Prostate gland (tissue), 2 donors: ENCODE measurements at regions not wholly inside any gene's neighbourhood (a gene's known extent, or its start where the extent isn't known, plus 50 kb on each side); places are given as distances from the start of the nearest gene placed in this dataset.

Source experiments
- DNase-seq: peaks from one replicate; pipeline ENCODE4 v3.0.0-alpha.2; 2019; ENCODE audit warnings: low spot score
- H3K27ac ChIP-seq, 2 donors: fragments of 200-600 bp; sonication (generic); 2 replicates each; pipeline ENCODE4 v1.5.1; 2017 to 2019
- H3K27me3 ChIP-seq: fragments of 200-600 bp; sonication (generic); replicated peaks from 2 replicates; pipeline ENCODE4 v1.5.1; 2019; ENCODE audit not compliant: insufficient read depth
- H3K36me3 ChIP-seq, 2 donors: fragments of 200-600 bp; sonication (generic); 1 replicate in 1 of 2; 2 replicates in 1 of 2; pipeline versions ENCODE4 v1.5.1 to v1.8.1; 2017 to 2019
- H3K4me1 ChIP-seq: fragments of 200-600 bp; sonication (generic); replicated peaks from 2 replicates; pipeline ENCODE4 v1.5.1; 2019
- H3K4me3 ChIP-seq, 2 donors: fragments of 200-600 bp; sonication (generic); 2 replicates each; pipeline ENCODE4 v1.5.1; 2017 to 2019
- H3K9me3 ChIP-seq: fragments of 200-600 bp; sonication (generic); 2 replicates; pipeline ENCODE4 v1.5.1; 2017
- POLR2A ChIP-seq: fragments of 450-650 bp; IDR thresholded peaks from one replicate; pipeline ENCODE4 v1.6.1; 2016; ENCODE audit warnings: antibody characterized with exemption, mild to moderate bottlenecking
- POLR2AphosphoS5 ChIP-seq: sonication (generic); formaldehyde crosslinking; IDR thresholded peaks from one replicate; pipeline ENCODE4 v1.6.1; 2017; ENCODE audit warnings: antibody characterized with exemption
- WGBS: methylation state at CpG from one replicate; pipeline ENCODE4 v1.1.5; 2018; 5-methylcytosine and 5-hydroxymethylcytosine counted together
- intact Hi-C: fragments of 100-400 bp; cut with DNase I; formaldehyde crosslinking; loops from one replicate; pipeline ENCODE4 v1.14.2; 2022
- TF ChIP-seq, protein P1 (sequence below), 4 experiments: fragments of 200-600 bp in 2 of 4; fragments of 450-650 bp in 2 of 4; sonication (generic) in 2 of 4; IDR thresholded peaks; 1 replicate in 3 of 4; 2 replicates in 1 of 4; pipeline ENCODE4 v1.5.1; 2016 to 2019; ENCODE audit warnings: antibody characterized with exemption in 4 of 4, mild to moderate bottlenecking in 2 of 4, moderate library complexity in 2 of 4

GRCh38 chr17:36839256-36839655 lies 98.0 kb upstream of the LHX1 start:
- WGBS = 47% methylated on average over 5 of the region's 5 CpGs
- Histone ChIP-seq H3K27me3 (peaks cover 4% of the 10 kb centered on the region), H3K9me3 (no peaks in the 10 kb centered on the region), H3K36me3 (no peaks in the 10 kb centered on the region), H3K4me1 (no peaks in the 10 kb centered on the region), H3K27ac (no peak overlapping the region), H3K4me3 (no peak overlapping the region)
- DNase-seq = no peak
- TF ChIP-seq POLR2A (no peak), POLR2AphosphoS5 (no peak)
- TF ChIP-seq, protein P1, sequence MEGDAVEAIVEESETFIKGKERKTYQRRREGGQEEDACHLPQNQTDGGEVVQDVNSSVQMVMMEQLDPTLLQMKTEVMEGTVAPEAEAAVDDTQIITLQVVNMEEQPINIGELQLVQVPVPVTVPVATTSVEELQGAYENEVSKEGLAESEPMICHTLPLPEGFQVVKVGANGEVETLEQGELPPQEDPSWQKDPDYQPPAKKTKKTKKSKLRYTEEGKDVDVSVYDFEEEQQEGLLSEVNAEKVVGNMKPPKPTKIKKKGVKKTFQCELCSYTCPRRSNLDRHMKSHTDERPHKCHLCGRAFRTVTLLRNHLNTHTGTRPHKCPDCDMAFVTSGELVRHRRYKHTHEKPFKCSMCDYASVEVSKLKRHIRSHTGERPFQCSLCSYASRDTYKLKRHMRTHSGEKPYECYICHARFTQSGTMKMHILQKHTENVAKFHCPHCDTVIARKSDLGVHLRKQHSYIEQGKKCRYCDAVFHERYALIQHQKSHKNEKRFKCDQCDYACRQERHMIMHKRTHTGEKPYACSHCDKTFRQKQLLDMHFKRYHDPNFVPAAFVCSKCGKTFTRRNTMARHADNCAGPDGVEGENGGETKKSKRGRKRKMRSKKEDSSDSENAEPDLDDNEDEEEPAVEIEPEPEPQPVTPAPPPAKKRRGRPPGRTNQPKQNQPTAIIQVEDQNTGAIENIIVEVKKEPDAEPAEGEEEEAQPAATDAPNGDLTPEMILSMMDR (IDR thresholded peaks at IDR 0.05) = no peak
- intact Hi-C loops = no loop called here

DNA sequence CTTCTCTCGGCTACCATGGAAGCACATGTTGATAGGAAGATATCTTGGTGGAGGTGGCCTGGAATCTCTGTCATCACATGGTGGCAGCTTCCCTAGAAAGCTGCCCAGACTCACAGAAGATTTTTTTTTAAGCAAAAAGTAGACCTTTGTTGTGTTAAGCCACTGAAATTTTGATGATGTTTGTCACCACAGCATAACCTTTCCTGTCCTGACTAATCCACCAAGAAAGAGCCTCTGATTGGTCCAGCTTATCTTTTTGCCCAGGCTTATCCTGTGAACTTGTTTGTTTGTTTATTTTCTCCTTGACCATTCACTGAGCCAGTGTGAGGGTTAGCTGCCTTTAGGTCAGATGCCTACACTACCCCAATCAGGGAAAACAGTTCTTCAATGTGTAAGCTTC lies 96.5 kb upstream of the LHX1 start:
- 100% methylated on average over 1 of the region's 1 CpG for WGBS
- Histone ChIP-seq H3K36me3 (no peaks in the 10 kb centered on the region), H3K27ac (no peak overlapping the region), H3K4me1 (no peaks in the 10 kb centered on the region), H3K4me3 (no peak overlapping the region), H3K9me3 (no peaks in the 10 kb centered on the region), H3K27me3 (peaks cover 4% of the 10 kb centered on the region)
- no peak for DNase-seq
- intact Hi-C loops = no loop called here
- TF ChIP-seq POLR2A = no peak
- TF ChIP-seq POLR2AphosphoS5 = no peak
- TF ChIP-seq, protein P1 (IDR thresholded peaks at IDR 0.05) = no peak

- intact Hi-C loops = no loop called here
- Histone ChIP-seq H3K36me3 (no peaks in the 10 kb centered on the region), H3K9me3 (no peaks in the 10 kb centered on the region), H3K27me3 (peaks cover 4% of the 10 kb centered on the region), H3K4me1 (no peaks in the 10 kb centered on the region), H3K4me3 (no peak overlapping the region), H3K27ac (no peak overlapping the region)
- TF ChIP-seq, protein P1 (IDR thresholded peaks at IDR 0.05) = no peak
- TF ChIP-seq POLR2AphosphoS5 (no peak), POLR2A (no peak)
- DNase-seq = no peak
- 44% methylated on average over 6 of the region's 6 CpGs for WGBS
These were observed 95.0 kb upstream of the LHX1 start for GRCh38 chr17:36842231-36842819.

DNA sequence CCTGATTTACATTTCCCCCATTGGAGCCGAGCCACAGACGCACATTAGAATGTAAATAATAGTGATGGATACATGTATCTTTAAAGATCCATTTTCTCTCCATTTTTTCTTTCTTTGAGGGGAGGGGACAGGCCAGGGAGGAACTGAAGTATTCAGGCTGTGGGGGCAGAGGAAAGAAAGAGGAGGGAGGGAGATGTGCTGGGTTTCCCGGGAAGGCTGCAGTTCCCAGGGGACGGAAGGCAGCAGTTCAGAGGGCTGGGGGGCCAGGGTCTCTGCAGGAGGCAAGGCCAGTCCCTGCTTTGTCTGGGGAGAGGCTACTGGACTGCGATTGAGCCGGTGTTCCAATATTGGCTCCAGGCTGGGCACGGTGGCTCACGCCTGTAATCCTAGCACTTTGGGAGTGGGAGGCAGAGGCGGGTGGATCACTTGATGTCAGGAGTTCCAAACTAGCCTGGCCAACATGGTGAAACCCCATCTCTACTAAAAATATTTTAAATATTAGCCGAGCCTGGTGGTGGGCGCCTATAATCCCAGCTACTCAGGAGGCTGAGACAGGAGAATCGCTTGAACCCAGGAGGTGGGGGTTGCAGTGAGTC lies 94.2 kb upstream of the LHX1 start:
- TF ChIP-seq POLR2A = no peak
- no peak for TF ChIP-seq POLR2AphosphoS5
- TF ChIP-seq, protein P1 (IDR thresholded peaks at IDR 0.05) = no peak
- Histone ChIP-seq H3K36me3 (no peaks in the 10 kb centered on the region), H3K9me3 (no peaks in the 10 kb centered on the region), H3K27ac (no peak overlapping the region), H3K27me3 (peaks cover 4% of the 10 kb centered on the region), H3K4me3 (no peak overlapping the region), H3K4me1 (no peaks in the 10 kb centered on the region)
- 63% methylated on average over 12 of the region's 12 CpGs for WGBS
- no peak for DNase-seq
- intact Hi-C loops = no loop called here

DNA sequence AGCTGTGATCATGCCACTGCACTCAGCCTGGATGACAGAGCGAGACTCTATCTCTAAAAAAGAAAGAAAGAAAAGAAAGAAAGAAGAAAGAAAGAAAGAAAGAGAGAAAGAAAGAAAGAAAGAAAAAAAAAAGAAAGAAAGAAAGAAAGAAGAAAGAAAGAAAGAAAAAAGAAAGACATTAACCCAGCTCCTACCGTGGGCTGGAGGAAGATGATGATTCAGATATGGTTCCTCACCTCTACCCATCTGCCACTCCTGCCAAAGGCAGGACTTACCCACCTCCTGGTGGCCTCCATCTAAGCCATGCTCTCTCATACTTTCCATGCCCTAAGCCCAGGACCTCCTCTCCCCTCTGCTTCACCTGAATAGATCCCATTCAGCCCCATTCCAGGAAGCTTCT lies 93.3 kb upstream of the LHX1 start:
- no peaks in the 10 kb centered on the region for H3K9me3 ChIP-seq
- H3K27me3 ChIP-seq = peaks cover 4% of the 10 kb centered on the region
- no peaks in the 10 kb centered on the region for H3K36me3 ChIP-seq
- 78% methylated on average over 2 of the region's 2 CpGs for WGBS
- DNase-seq = no peak
- intact Hi-C loops = no loop called here
- no peak overlapping the region for H3K4me3 ChIP-seq
- no peak overlapping the region for H3K27ac ChIP-seq
- H3K4me1 ChIP-seq = no peaks in the 10 kb centered on the region
- TF ChIP-seq POLR2A (no peak), POLR2AphosphoS5 (no peak)
- TF ChIP-seq, protein P1 (IDR thresholded peaks at IDR 0.05) = no peak
